GM12878 (cell line): ENCODE measurements at regions not wholly inside any gene's neighbourhood (a gene's known extent, or its start where the extent isn't known, plus 50 kb on each side); places are given as distances from the start of the nearest gene placed in this dataset.

ENCODE experiments used
- ATAC-seq: fragments of 200-7000 bp; cut with Tn5 transposase; 3 replicates; pipeline ENCODE4 v1.9.1; 2020; ENCODE audit warnings: mild to moderate bottlenecking, moderate library complexity
- BruUV-seq: library from RNA; stranded (reverse); fragments of 400-500 nt; replicated peaks from 2 replicates; lab custom pipeline; 2021; lab: Mats Ljungman, UMichigan
- CTCF ChIA-PET: fragments of 300-600 bp; sonication (Branson Sonifier 250); formaldehyde crosslinking; extraction: SDS; loops from one replicate; lab custom pipeline; 2021; ENCODE audit warnings: inconsistent platforms; lab: Yijun Ruan, JAX
- POLR2A ChIA-PET: fragments of 350-600 bp; formaldehyde crosslinking; extraction: SDS; loops from one replicate; lab custom pipeline; 2021; ENCODE audit warnings: inconsistent platforms; lab: Charles Lee
- RAD21 ChIA-PET: fragments of 300-600 bp; sonication (Branson Sonifier 250); formaldehyde crosslinking; loops from one replicate; lab custom pipeline; 2023; ENCODE audit warnings: antibody characterized with exemption; ENCODE audit not compliant: unreplicated experiment; lab: Charles Lee
- SMC1A ChIA-PET: fragments of 300-600 bp; sonication (Branson Sonifier 250); formaldehyde crosslinking; loops from one replicate; lab custom pipeline; 2023; ENCODE audit not compliant: unreplicated experiment, uncharacterized antibody; lab: Charles Lee
- DNase-seq: peaks from one replicate; pipeline ENCODE4 v3.0.0-alpha.2; 2011; ENCODE audit warnings: low read depth, low spot score
- FAIRE-seq: peaks from 3 replicates; lab custom pipeline; 2011; peaks lifted over from hg19 to GRCh38; lab: Jason Lieb, UNC
- H2AFZ ChIP-seq: 2 replicates; pipeline ENCODE4 v1.6.0; 2011; ENCODE audit warnings: low read depth, low read length, control low read depth; ENCODE audit not compliant: control insufficient read depth
- H3K27ac ChIP-seq: 2 replicates; pipeline ENCODE4 v1.5.1; 2011; ENCODE audit warnings: control low read depth; ENCODE audit not compliant: control insufficient read depth, insufficient read depth
- H3K27me3 ChIP-seq, 2 experiments: replicated peaks in 1 of 2; 2 replicates each; pipeline versions ENCODE4 v1.6.0 to v1.6.1; 2011; ENCODE audit warnings: low read length in 1 of 2; ENCODE audit not compliant: control insufficient read depth in 2 of 2, insufficient read depth in 2 of 2
- H3K36me3 ChIP-seq, 2 experiments: 2 replicates each; pipeline ENCODE4 v1.5.1; 2011; ENCODE audit warnings: low read length in 1 of 2; ENCODE audit not compliant: control insufficient read depth in 2 of 2, insufficient read depth in 2 of 2
- H3K4me1 ChIP-seq: 2 replicates; pipeline ENCODE4 v1.6.1; 2011; ENCODE audit warnings: mild to moderate bottlenecking, low read length, moderate library complexity, mixed read lengths; ENCODE audit not compliant: control insufficient read depth, insufficient read depth
- H3K4me2 ChIP-seq: 2 replicates; pipeline ENCODE4 v1.6.0; 2011; ENCODE audit warnings: control low read depth; ENCODE audit not compliant: control insufficient read depth, insufficient read depth
- H3K4me3 ChIP-seq: fragments of 200-600 bp; sonication (generic); 2 replicates; pipeline ENCODE4 v1.5.1; 2016
- H3K79me2 ChIP-seq: 2 replicates; pipeline ENCODE4 v1.6.0; 2011; ENCODE audit warnings: low read length; ENCODE audit not compliant: control insufficient read depth, insufficient read depth
- H3K9ac ChIP-seq: 2 replicates; pipeline ENCODE4 v1.8.0; 2011; ENCODE audit warnings: low read length, control low read depth, mixed read lengths; ENCODE audit not compliant: control insufficient read depth, insufficient read depth
- H3K9me3 ChIP-seq: replicated peaks from 3 replicates; pipeline ENCODE4 v1.5.1; 2011; ENCODE audit warnings: mild to moderate bottlenecking, low read length; ENCODE audit not compliant: control insufficient read depth, insufficient read depth
- H4K20me1 ChIP-seq: 2 replicates; pipeline ENCODE4 v1.6.0; 2011; ENCODE audit not compliant: control insufficient read depth, insufficient read depth
- ETV6 ChIP-seq, 2 experiments: fragments of 450-650 bp in 1 of 2; IDR thresholded peaks in 1 of 2; conservative IDR thresholded peaks in 1 of 2; 2 replicates each; pipeline ENCODE4 v1.6.1; 2014; ENCODE audit warnings: antibody characterized with exemption in 1 of 2, borderline replicate concordance in 1 of 2, low read depth in 1 of 2, mild to moderate bottlenecking in 1 of 2, moderate library complexity in 1 of 2
- MYC ChIP-seq: IDR thresholded peaks from 2 replicates; pipeline ENCODE4 v1.6.1; 2011; ENCODE audit warnings: mild to moderate bottlenecking, low read length, moderate library complexity, inconsistent platforms; ENCODE audit not compliant: insufficient read depth, insufficient replicate concordance, insufficient read length, severe bottlenecking
- PAX8 ChIP-seq: fragments of 450-650 bp; IDR thresholded peaks from 2 replicates; pipeline ENCODE4 v1.6.1; 2017; ENCODE audit warnings: mild to moderate bottlenecking, moderate library complexity
- STAT3 ChIP-seq: IDR thresholded peaks from 2 replicates; pipeline ENCODE4 v1.6.1; 2011; ENCODE audit warnings: low read depth, low read length, improper control_type of control experiment
- ZNF207 ChIP-seq: fragments of 450-650 bp; IDR thresholded peaks from 2 replicates; pipeline ENCODE4 v1.6.1; 2014; ENCODE audit warnings: antibody characterized with exemption, mild to moderate bottlenecking, borderline replicate concordance
- WGBS: methylation state at CpG from one replicate; pipeline ENCODE4 v1.1.6; 2016; ENCODE audit warnings: low lambda C conversion rate; ENCODE audit not compliant: insufficient replicate concordance, insufficient coverage; ENCODE audit errors: missing lambda C conversion rate; 5-methylcytosine and 5-hydroxymethylcytosine counted together
- in situ Hi-C: fragments of 300-500 bp; cut with MboI; formaldehyde crosslinking; loops from 9 replicates; pipeline ENCODE4 v1.14.3; 2018; ENCODE audit warnings: mixed read lengths
- intact Hi-C: fragments of 100-400 bp; cut with micrococcal nuclease; formaldehyde crosslinking; loops from one replicate; pipeline ENCODE4 v1.14.2; 2022; ENCODE audit not compliant: unreplicated experiment
- TF ChIP-seq, protein P1 (sequence below): fragments of 450-650 bp; IDR thresholded peaks from 2 replicates; pipeline ENCODE4 v1.6.1; 2017; ENCODE audit warnings: mild to moderate bottlenecking, moderate library complexity
- TF ChIP-seq, protein P2 (sequence below), 3 experiments: IDR thresholded peaks in 2 of 3; conservative IDR thresholded peaks in 1 of 3; 2 replicates each; pipeline ENCODE4 v1.5.1; 2011; ENCODE audit warnings: low read depth in 3 of 3, low read length in 3 of 3, mild to moderate bottlenecking in 3 of 3, control low read depth in 2 of 3, moderate library complexity in 2 of 3, inconsistent platforms in 1 of 3, mixed read lengths in 1 of 3; ENCODE audit not compliant: control insufficient read depth in 2 of 3, insufficient read depth in 1 of 3; ENCODE audit errors: extremely low read depth in 1 of 3

DNA sequence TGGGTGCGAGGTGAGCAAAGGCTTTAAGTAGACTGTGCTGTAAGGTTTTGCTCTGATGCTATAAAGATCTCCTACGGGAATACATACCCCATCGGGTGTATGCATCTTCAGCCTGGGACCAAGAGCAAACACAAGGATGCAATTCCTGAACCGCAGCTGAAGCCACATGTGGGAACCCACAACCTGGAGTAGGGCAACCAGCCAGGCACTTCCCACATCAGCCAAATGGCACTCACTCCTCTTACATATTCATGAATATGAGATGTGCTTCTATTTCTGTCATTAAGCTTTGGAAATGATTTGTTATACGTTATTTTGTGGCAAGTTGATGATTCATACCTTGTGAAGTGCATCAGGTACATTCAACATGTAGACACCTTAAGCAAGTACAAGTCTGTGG, 619.2 kb downstream of the C6orf118 start:
- FAIRE-seq: no peak
- RAD21 ChIA-PET: no interaction called here
- ATAC-seq: no peak

More for the DNA sequence above, 619.2 kb downstream of the C6orf118 start:
- H3K4me2 ChIP-seq: no peak overlapping the region
- H3K36me3 ChIP-seq: no peaks in the 10 kb centered on the region
- in situ Hi-C loops (no loop called here), intact Hi-C loops (no loop called here)
- POLR2A ChIA-PET: no interaction called here
- H3K27ac ChIP-seq: no peak overlapping the region
- H4K20me1 ChIP-seq: no peaks in the 10 kb centered on the region
- H3K9me3 ChIP-seq: no peaks in the 10 kb centered on the region
- no peaks in the 10 kb centered on the region for H3K4me1 ChIP-seq
- DNase-seq: no peak
- SMC1A ChIA-PET: no interaction called here
- TF ChIP-seq, protein P1, sequence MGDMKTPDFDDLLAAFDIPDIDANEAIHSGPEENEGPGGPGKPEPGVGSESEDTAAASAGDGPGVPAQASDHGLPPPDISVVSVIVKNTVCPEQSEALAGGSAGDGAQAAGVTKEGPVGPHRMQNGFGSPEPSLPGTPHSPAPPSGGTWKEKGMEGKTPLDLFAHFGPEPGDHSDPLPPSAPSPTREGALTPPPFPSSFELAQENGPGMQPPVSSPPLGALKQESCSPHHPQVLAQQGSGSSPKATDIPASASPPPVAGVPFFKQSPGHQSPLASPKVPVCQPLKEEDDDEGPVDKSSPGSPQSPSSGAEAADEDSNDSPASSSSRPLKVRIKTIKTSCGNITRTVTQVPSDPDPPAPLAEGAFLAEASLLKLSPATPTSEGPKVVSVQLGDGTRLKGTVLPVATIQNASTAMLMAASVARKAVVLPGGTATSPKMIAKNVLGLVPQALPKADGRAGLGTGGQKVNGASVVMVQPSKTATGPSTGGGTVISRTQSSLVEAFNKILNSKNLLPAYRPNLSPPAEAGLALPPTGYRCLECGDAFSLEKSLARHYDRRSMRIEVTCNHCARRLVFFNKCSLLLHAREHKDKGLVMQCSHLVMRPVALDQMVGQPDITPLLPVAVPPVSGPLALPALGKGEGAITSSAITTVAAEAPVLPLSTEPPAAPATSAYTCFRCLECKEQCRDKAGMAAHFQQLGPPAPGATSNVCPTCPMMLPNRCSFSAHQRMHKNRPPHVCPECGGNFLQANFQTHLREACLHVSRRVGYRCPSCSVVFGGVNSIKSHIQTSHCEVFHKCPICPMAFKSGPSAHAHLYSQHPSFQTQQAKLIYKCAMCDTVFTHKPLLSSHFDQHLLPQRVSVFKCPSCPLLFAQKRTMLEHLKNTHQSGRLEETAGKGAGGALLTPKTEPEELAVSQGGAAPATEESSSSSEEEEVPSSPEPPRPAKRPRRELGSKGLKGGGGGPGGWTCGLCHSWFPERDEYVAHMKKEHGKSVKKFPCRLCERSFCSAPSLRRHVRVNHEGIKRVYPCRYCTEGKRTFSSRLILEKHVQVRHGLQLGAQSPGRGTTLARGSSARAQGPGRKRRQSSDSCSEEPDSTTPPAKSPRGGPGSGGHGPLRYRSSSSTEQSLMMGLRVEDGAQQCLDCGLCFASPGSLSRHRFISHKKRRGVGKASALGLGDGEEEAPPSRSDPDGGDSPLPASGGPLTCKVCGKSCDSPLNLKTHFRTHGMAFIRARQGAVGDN: no peak
- TF ChIP-seq MYC (no peak), ETV6 (conservative IDR thresholded peaks at IDR 0.05 in 1 of 2, IDR thresholded peaks at IDR 0.05 in 1 of 2; ENCODE audit: borderline replicate concordance in 1 of 2, low read depth in 1 of 2) (no peak), STAT3 (no peak), PAX8 (no peak), ZNF207 (no peak)
- TF ChIP-seq, protein P2, sequence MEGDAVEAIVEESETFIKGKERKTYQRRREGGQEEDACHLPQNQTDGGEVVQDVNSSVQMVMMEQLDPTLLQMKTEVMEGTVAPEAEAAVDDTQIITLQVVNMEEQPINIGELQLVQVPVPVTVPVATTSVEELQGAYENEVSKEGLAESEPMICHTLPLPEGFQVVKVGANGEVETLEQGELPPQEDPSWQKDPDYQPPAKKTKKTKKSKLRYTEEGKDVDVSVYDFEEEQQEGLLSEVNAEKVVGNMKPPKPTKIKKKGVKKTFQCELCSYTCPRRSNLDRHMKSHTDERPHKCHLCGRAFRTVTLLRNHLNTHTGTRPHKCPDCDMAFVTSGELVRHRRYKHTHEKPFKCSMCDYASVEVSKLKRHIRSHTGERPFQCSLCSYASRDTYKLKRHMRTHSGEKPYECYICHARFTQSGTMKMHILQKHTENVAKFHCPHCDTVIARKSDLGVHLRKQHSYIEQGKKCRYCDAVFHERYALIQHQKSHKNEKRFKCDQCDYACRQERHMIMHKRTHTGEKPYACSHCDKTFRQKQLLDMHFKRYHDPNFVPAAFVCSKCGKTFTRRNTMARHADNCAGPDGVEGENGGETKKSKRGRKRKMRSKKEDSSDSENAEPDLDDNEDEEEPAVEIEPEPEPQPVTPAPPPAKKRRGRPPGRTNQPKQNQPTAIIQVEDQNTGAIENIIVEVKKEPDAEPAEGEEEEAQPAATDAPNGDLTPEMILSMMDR (IDR thresholded peaks at IDR 0.05 in 2 of 3, conservative IDR thresholded peaks at IDR 0.05 in 1 of 3; ENCODE audit: control insufficient read depth in 2 of 3, extremely low read depth in 1 of 3, insufficient read depth in 1 of 3, low read depth in 3 of 3, low read length in 3 of 3): no peak
- CTCF ChIA-PET: no interaction called here
- H3K4me3 ChIP-seq: no peak overlapping the region
- WGBS: 26% methylated on average over 5 of the region's 5 CpGs
- BruUV-seq: no TSS peak
- H2AFZ ChIP-seq: no peak overlapping the region
- no peak overlapping the region for H3K9ac ChIP-seq
- no peaks in the 10 kb centered on the region for H3K27me3 ChIP-seq
- no peaks in the 10 kb centered on the region for H3K79me2 ChIP-seq
